Myocyte (in vitro differentiated cells): ENCODE measurements at regions not wholly inside any gene's neighbourhood (a gene's known extent, or its start where the extent isn't known, plus 50 kb on each side); places are given as distances from the start of the nearest gene placed in this dataset.
A peak's percentile ranks its signal among the peaks of the same experiment; 100 is the strongest.
"Not testable (repeated sequence)": the region's sequence is repeated elsewhere in the genome, so short reads cannot be mapped to it uniquely, and the experiment has no call there.

Source experiments
- DNase-seq: peaks from one replicate; pipeline ENCODE4 v3.0.0-alpha.2; 2012; ENCODE audit warnings: low read depth

DNA sequence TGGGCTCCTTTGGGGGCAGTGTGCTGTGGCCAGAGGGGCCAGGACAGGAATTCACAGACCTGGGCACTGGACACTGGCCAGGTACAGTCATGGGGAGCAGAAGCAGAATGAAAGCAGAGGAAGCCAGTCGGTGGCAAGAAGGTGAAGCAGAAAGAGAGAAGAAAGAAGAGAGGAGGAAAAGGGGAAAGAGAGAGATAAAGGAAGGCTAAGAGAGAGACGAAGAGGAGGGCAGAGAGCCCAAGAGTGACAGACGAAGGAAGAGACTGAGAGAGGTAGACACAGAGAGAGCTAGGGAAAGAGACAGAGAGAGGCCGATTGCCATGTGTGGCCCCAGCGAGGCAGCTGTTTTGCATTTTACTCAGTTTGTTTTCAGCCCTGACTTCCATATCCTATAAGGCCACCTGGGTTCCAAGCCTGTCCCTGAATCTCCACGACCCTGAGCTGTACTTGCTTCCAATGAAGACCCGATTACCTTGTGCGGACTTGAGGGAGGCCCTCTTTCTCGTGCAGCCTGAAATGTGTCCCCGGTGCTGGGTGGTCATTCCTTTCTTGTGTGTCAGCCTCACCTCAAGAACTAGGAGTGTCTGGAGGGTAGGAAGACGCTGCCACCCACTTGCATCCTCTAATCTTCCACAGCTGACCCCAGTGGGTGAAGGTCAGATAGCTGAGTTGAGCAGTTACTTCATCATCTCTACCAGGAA is 73.9 kb downstream of the LSM3 start:
- no peak for DNase-seq

DNA sequence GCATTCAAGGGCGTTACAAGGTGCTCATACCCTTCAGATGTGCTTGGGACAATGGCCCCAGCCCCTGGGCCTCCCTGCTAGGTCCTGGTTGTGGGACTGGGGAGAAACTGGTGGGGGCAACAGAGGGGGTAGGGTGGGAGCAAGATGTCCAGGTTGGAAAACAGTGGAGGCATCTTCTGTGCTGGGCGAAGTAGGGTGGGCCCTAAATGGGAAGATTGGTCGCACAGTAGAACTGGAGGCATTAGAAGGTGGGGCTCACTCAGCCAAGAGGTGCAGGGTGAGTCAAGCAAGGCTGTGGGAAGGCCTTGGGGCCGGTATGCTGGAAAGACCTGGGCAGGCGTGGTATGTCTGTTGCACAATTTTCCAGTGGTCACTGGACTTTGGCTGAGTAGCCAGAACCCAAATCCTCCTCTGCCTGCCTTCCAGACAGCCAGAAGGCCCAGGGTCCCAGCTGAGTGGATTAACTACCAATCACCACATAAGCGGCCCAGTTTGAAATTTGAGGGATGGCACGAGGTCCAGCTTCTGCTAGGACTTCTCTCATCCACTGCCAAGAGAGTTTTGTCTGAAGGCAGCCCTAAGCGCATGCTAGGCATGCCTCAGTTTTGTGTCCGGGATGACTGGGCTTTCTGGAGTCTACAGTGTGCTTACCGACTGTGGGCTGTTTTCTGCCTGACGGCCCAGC is 74.5 kb downstream of the LSM3 start:
- no peak for DNase-seq

DNA sequence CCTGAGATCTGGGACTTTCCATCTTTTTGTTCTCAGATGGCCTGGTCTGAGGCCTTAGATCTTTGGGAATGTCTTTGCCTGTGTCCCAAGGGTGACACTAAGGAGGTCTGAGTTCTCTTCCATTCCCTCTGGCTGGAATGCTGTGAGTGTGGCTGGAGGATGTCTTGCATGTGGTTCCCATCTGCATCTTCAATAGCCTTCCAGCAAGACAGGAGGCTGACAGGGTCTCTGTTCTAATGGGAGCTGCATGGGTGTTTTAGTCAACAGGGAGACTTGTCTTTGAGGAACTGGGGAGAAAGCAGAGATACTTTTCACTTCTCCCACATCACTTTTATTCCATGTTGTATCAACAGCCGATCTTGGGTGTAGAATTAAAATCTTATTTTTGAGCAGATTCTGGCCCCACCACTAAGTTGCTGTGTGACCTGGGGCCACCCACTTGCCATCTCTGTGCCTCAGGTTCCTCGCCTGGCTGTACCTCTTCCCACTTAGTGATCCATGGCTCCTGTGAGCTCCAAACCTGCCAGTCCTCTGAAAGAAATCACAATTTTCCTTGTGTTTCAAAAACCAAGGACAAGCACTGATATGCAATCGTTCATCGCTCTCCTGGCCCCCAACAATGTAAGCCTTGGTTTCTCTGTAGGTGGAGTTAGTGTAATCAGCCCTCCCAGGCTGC is 75.2 kb downstream of the LSM3 start:
- no peak for DNase-seq

DNA sequence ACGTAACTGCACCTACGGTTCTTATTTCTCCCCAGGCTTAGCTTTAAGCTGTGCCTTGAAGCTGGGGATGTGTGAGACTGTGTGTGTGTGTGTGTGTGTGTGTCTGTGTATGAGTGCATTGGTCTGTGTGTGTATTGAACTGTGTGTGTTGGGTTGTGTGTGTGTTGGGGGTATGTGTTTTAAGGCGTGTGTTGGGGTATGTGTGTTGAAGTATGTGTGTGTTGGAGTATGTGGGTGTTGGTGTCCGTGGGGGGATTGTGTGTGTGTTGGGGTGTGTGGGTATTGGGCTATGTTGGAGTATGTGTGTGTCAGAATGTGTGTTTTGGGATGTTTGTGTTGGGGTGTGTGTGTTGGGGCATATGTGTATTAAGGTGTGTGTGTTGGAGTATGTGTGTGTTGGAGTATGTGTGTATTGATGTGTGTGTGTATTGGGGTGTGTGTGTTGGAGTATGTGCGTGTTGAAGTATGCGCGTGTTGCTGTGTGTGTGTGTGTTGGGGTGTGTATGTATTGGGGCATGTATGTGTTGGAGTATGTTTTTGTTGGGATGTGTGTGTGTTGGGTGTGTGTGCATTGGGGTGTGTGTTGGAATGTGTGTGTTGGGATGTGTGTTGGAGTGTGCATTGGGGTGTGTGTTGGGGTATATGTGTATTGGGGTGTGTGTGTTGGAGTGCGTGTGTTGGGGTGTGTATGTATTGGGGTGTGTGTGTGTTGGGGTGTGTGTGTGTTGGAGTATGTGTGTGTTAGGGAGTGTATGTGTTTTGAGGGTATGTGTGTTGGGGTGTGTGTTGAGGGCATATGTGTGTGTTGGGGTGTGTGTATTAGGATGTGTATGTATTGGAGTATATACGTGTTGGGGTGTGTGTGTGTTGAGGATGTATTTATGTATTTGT is 76.4 kb downstream of the LSM3 start:
- no peak for DNase-seq

DNA sequence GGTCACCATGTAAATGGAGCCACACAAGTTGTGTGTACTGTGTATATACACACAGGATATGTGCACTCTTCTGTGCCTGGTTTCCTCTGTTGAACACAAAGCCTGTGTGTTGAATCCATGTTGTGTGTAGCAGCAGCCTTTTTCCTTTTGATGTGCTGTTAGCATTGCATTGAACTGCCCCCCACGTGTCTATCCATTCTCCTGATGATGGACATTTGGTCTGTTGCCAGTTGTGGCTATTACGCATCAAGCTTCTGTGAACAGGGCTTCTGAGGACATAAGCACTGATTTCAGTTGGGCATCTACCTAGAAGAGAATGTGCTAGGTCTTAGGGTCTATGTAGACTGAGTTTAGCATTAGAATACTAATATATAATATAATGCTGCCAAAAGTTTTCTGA is 77.4 kb downstream of the LSM3 start:
- no peak for DNase-seq

DNA sequence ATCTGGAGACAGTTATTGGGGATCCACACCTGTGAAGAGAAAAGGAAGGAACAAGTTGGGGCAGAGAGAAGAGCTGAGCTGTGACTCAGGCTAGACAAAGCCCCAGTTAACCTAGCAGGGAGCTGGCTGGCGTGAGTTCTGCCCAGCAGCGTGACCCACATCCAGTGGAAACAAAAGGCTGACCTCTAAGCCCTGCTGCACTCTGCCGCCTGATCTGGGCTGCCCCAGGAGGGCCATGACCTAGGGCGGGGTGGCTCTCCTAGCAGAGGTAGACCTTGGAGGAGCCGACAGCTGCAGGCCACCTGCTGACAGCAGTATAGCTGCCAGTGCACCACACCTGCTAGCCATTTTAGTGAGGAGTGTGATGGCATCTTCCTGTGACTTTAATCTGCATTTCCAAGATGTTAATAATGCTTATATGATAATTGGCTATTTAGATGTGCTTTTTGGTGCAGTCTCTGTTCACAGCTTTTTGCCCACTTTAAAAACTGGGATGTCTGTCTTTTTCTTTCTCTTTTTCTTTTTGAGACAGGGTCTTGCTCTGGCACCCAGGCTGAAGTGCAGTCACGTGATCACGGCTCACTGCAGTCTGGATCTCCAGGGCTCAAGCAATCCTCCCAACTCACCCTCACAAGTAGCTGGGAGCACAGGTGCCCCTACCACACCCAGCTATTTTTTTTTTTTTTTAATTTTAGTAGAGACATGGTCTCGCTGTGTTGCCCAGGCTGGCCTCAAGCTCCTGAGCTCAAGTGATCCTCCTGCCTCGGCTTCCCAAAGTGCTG is 78.1 kb downstream of the LSM3 start:
- DNase-seq, result no peak

DNA sequence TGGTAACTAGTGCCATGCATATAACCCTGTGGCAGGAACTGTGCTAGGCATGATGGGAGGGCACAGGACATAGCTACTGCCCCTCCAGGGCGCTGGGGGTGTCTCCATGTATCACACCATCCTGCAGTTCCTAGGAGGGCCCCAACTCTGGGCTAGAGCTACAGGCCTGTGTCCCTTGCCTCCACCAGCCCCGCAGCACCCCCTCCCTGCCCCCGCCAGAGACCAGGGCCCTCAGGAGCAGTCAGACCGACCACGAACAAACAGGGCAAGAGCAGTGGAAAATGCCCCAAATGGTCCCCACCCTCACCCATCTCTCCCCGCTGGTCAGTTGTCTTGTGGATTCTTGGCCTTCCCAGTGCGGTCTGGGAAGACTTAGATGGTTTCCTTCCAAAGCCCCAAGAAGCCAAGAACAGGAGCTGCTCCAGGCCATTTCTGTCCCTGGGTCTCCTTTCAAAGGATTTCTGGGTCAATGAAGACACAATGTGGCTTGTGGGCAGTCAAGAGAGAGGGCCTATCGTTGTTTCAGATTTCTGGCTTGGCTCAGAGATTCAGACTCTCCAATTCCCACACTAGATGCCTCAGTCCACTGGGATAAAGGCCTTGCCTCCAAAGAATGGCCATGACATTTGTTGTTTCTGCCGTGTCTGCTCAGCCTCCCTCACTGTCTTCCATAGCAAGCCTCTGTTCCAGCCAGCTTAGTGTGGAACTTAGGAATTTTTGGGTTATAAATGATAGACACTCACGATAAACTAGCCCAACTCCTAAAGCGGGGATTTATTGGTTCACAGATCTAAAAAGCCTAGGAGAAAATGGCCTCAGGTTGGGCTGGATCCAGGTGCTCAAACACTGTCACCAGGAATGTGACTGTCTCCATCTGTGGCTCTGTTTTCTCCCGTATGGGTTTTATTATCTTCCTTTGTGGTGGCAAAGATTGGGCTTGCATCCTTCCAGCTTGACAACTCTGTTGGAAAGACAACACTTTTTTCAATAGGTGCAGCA is 80.6 kb downstream of the LSM3 start:
- peak; percentile 52 for DNase-seq

DNA sequence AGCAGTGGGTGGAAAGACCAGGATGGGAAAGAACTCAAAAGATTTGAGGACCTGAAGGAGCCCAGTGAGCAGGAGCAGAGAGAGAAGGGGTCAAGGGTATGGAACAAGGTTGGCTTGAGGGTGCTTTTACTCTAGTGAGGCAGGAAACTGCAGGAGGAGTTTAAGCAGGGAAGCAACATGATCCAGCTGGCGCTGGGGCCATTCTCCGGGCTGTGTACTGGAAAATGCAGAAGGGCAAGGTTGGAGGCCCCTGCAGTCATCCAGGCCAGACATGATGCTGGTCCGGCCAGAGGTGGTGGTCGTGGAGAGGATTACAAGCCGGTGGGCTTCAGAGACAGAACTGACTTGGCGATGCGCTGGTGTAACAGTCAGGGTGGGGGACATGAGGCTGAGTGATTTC is 81.8 kb downstream of the LSM3 start:
- no peak for DNase-seq

DNA sequence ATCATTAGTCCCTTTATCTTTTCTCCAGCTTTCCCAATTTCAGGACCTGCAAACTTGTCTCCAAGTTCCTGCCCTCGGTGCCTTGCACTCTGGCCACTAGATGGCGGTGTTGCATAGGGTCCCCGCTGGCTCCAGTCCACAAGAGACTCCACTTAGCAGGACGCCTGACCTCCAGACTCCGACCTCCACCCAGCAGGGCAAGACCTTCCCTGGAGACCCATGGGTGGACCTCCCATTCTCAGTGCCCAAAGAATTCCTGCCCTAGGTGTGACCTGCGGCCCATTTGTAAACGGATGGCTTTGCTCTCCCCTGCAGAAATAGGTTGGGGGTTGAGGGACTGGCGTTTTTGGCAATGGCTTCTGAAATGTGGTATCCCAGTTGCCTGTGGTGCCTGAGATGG is 82.6 kb downstream of the LSM3 start:
- peak; percentile 89 for DNase-seq

DNA sequence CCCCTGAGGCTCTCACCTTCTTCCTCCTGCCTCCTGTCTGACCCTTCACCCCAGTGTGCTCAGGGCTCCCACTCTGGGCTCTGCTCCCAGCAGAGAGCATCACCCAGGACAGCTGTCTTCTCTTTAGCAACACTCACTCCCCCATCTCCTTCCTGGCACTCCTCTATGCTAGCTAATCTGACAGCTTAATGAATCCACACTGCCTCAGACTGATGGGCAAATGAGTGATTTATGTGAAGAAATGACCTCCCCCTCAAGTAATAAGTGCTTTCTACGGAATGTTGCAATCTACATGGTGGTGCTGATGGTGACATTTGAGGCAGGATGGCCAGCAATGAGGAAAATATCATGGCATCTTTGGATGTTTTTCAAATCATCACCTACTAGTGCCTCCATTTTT is 83.6 kb downstream of the LSM3 start:
- peak; percentile 65 for DNase-seq

DNA sequence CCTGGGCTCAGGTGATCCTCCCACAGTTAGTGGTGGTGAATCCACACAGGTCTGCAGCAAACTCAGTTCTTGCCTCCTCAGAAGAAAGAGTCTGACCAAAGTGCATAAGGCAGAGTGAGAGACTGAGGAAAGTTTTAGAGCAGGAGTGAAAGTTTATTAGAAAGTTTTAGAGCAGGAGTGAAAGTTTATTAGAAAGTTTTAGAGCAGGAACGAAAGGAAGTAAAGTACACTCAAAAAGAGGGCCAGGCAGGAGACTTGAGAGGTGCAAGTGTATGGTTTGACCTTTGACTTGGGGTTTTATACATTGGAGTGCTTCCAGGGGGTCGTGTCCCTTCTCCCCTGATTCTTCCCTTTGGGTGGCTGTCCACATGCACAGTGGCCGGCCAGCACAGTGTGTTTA is 84.2 kb downstream of the LSM3 start:
- no peak for DNase-seq

DNA sequence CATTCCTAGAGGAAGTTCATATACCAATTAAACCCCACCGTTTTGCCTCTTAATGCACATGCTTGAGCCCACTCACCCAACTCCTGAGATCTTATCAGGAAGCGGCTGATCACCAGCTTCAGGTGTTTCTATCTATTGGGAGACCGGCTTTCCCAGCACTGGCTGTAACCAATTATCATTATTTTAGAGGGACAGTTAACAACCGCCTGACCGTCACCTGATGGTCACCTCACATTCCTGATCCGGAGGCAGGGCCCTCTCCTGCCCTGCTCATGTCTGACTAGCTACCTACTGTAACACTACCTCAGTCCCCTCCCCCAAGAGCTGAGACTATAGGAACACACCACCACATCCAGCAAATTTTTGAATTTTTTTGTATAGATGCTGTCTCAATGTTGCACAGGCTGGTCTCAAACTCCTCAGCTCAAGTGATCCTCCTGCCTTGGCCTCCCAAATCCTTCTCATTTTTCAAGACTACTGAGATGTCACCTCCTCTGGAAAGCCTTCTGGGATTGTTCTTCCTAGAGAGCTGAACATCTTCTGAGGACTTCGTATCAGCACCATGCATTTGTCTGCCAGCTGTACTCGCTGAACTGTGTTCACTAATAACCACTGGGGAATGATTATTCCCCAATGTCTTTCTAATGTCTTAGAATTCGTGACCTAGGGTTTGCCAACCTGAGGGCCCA is 84.8 kb downstream of the LSM3 start:
- no peak for DNase-seq

DNA sequence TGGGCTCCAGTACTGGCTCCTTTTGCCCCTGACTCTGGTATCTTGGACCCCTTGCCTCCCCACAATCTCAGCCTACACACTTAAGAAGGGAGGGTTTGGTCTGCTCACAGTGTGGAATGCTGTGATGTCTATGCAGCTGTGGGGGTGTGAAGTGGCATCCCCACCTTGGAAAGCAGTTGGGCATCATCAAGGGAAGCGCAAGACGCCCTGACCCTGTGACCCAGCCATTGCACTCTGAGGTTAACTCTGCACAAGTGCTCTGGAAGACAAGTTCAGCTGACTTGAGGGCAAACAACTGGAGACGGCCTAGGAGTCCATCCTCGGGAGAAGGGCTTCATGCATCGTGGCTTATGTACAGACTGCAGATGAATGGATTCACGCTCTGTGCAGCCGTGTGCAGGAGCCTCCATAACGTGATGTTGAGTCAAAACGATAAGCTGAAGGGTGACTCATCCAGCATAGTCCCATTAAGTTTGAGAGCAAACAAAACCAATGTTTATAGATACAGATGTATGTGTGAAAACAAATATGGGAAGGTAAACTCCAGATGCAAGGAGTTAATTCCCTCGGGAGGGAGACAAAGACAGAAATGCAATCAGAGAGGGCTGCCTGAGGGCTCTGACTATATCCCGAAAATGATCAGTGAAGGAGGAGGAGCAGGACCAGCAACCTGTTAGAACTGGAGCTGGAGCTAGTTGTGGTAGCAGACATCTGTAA is 86.8 kb downstream of the LSM3 start:
- no peak for DNase-seq

DNA sequence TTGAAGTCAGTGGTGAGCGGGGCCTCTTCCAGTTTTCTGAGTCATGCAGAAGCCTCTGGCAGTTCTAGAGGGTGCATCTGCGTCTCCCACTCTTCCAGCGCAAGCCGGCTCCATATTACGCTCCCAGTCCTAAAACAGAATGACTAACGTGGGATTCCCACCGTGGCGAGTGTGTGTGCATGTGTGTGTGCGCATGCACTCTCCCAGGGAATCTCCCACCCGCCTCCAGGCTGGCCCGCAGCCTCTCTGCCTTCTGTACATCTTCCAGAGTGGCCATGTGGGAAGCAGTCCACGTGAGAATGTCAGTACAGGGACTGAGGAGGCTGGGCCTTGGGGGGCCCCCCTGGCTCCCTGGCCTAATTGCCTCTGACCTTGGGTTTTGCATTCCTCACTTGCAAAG is 87.7 kb downstream of the LSM3 start:
- peak; percentile 65 for DNase-seq

DNA sequence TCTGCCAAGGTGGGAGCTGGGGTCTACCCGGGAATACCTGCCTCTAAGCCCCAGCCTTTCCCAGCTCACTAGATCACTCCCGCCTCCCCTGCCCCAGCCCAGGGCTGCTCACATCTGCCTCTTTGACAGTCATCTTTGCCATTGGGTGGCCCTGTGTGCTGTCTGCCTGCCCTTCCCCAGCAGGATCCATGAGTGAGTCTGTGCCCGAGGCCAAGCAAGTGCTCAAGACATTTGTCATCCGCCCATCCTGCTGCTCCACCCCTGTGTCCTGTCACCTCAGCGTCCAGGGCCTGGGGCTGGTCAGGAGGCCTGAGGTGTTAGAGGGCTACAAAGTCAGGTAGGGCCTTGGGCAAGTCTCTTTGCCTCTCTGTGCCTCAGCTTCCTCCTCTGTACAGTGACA is 89.4 kb downstream of the LSM3 start:
- no peak for DNase-seq

DNA sequence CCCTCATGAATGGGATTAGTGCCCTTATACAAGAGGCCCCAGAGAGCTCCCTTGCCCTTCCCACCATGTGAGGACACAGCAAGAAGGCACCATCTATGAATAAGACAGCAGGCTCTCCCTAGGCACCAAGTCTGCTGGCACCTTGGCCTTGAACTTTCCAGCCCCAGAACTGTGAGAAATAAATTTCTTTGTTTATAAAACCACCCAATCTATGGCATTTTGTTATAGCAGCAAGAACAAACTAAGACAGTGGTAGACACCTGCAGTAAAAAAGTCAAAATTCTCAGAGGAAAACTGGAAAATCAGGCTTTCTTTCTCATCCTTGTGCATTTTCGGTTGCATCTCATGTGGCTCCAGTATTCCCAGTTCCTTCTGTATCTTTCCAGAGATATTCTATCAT is 90.3 kb downstream of the LSM3 start:
- no peak for DNase-seq

DNA sequence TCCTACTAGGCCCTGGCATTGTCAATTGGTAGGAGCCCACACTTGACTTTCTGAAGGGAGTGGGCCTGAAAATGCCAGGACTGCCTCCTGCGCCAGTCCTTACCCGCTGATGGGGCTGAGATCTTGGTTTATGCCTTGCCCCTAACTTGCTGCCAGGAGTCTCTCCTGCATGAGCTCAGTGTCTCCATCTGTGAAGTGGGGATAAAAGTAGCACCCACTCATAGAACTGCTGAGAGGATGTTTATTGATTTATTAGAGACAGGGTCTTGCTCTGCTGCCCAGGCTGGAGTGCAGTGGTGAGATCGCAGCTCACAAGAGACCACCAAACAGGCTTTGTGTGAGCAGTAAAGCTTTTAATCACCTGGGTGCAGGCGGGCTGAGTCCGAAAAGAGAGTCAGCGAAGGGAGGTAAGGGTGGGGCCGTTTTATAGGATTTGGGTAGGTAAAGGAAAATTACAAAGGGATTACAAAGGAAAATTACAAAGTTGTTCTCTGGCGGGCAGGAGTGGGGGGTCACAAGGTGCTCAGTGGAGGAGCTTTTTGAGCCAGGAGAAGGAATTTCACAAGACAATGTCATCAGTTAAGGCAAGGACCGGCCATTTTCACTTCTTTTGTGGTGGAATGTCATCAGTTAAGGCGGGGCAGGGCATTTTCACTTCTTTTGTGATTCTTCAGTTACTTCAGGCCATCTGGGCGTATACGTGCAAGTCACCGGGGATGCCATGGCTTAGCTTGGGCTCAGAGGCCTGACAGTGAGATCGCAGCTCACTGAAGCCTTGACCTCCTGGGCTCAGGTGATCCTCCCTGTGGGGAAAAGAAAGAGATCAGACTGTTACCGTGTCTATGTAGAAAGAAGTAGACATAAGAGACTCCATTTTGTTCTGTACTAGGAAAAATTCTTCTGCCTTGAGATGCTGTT is 93.7 kb downstream of the LSM3 start:
- DNase-seq, result not testable (repeated sequence)
